HEK293 (cell line): ENCODE measurements at regions not wholly inside any gene's neighbourhood (a gene's known extent, or its start where the extent isn't known, plus 50 kb on each side); places are given as distances from the start of the nearest gene placed in this dataset.

Source experiments
- CTCF ChIA-PET: fragments of 350-600 bp; formaldehyde crosslinking; extraction: SDS; loops from one replicate; lab custom pipeline; 2021; ENCODE audit warnings: antibody characterized with exemption; lab: Yijun Ruan, JAX
- POLR2A ChIA-PET: fragments of 300-600 bp; formaldehyde crosslinking; extraction: SDS; loops from one replicate; lab custom pipeline; 2020; ENCODE audit warnings: antibody characterized with exemption, inconsistent platforms; lab: Yijun Ruan, JAX
- H3K27ac ChIP-seq: fragments of 200-500 bp; sonication (Bioruptor generic); 2 replicates; pipeline ENCODE4 v1.5.1; 2014; ENCODE audit warnings: low read depth, low read length, control low read depth, inconsistent platforms; ENCODE audit errors: extremely low read depth
- H3K36me3 ChIP-seq, 2 experiments: fragments of 200-500 bp in 1 of 2; sonication (Bioruptor generic) in 1 of 2; 1 replicate in 1 of 2; 2 replicates in 1 of 2; pipeline ENCODE4 v1.5.1; 2014 to 2017; ENCODE audit warnings: inconsistent platforms in 2 of 2, low read length in 2 of 2; ENCODE audit not compliant: control insufficient read depth in 2 of 2, insufficient read depth in 1 of 2
- H3K4me1 ChIP-seq: fragments of 200-500 bp; sonication (Bioruptor generic); 2 replicates; pipeline ENCODE4 v1.5.1; 2014; ENCODE audit warnings: mild to moderate bottlenecking, low read length, inconsistent platforms; ENCODE audit not compliant: control insufficient read depth, insufficient read depth
- H3K4me3 ChIP-seq: 2 replicates; pipeline ENCODE4 v1.5.1; 2011; ENCODE audit warnings: low read depth, mild to moderate bottlenecking, control low read depth, low read length, moderate library complexity
- H3K9me3 ChIP-seq: fragments of 200-500 bp; sonication (Bioruptor generic); 2 replicates; pipeline ENCODE4 v1.5.1; 2014; ENCODE audit warnings: low read depth, low read length, inconsistent platforms; ENCODE audit not compliant: control insufficient read depth, insufficient read depth
- AEBP2 ChIP-seq: fragments of 450-650 bp; formaldehyde crosslinking; IDR thresholded peaks from 2 replicates; pipeline ENCODE4 v1.5.1; 2016; ENCODE audit warnings: missing biosample characterization, missing genetic modification characterization, borderline replicate concordance
- CTCF ChIP-seq: fragments of 450-650 bp; formaldehyde crosslinking; IDR thresholded peaks from 2 replicates; pipeline ENCODE4 v1.5.1; 2016; ENCODE audit warnings: missing biosample characterization, missing genetic modification characterization
- GLIS2 ChIP-seq: fragments of 450-650 bp; formaldehyde crosslinking; IDR thresholded peaks from 2 replicates; pipeline ENCODE4 v1.5.1; 2016; ENCODE audit warnings: missing biosample characterization, missing genetic modification characterization
- KLF7 ChIP-seq: fragments of 450-650 bp; formaldehyde crosslinking; IDR thresholded peaks from 2 replicates; pipeline ENCODE4 v1.5.1; 2016; ENCODE audit warnings: missing biosample characterization, missing genetic modification characterization, borderline replicate concordance
- PRDM10 ChIP-seq: fragments of 450-650 bp; formaldehyde crosslinking; IDR thresholded peaks from 2 replicates; pipeline ENCODE4 v1.5.1; 2016; ENCODE audit warnings: missing biosample characterization, missing genetic modification characterization
- REST ChIP-seq: fragments of 450-650 bp; formaldehyde crosslinking; IDR thresholded peaks from 2 replicates; pipeline ENCODE4 v1.5.1; 2016; ENCODE audit warnings: missing biosample characterization, missing genetic modification characterization
- YY1 ChIP-seq: fragments of 450-650 bp; formaldehyde crosslinking; IDR thresholded peaks from 2 replicates; pipeline ENCODE4 v1.5.1; 2018; ENCODE audit warnings: missing biosample characterization, missing genetic modification characterization
- ZBTB11 ChIP-seq: fragments of 450-650 bp; formaldehyde crosslinking; conservative IDR thresholded peaks from 2 replicates; pipeline ENCODE4 v1.5.1; 2016; ENCODE audit warnings: low read depth, missing biosample characterization, missing genetic modification characterization
- ZFP37 ChIP-seq: fragments of 450-650 bp; formaldehyde crosslinking; IDR thresholded peaks from 2 replicates; pipeline ENCODE4 v1.5.1; 2016; ENCODE audit warnings: missing biosample characterization, missing genetic modification characterization
- ZNF2 ChIP-seq: fragments of 450-650 bp; formaldehyde crosslinking; IDR thresholded peaks from 2 replicates; pipeline ENCODE4 v1.5.1; 2016; ENCODE audit warnings: missing biosample characterization, missing genetic modification characterization
- ZNF223 ChIP-seq: fragments of 450-650 bp; formaldehyde crosslinking; IDR thresholded peaks from 2 replicates; pipeline ENCODE4 v1.5.1; 2016; ENCODE audit warnings: missing biosample characterization, missing genetic modification characterization
- ZNF311 ChIP-seq: fragments of 450-650 bp; formaldehyde crosslinking; IDR thresholded peaks from 2 replicates; pipeline ENCODE4 v1.5.1; 2017; ENCODE audit warnings: missing biosample characterization, missing genetic modification characterization, borderline replicate concordance
- ZNF341 ChIP-seq: fragments of 450-650 bp; formaldehyde crosslinking; IDR thresholded peaks from 2 replicates; pipeline ENCODE4; 2016; ENCODE audit warnings: low read depth, missing biosample characterization, missing genetic modification characterization
- ZNF426 ChIP-seq: fragments of 450-650 bp; formaldehyde crosslinking; IDR thresholded peaks from 2 replicates; pipeline ENCODE4 v1.5.1; 2017; ENCODE audit warnings: missing biosample characterization, missing genetic modification characterization, mild to moderate bottlenecking, inconsistent platforms, moderate library complexity
- ZNF48 ChIP-seq: fragments of 450-650 bp; formaldehyde crosslinking; IDR thresholded peaks from 2 replicates; pipeline ENCODE4 v1.5.1; 2016; ENCODE audit warnings: missing biosample characterization, missing genetic modification characterization
- ZNF560 ChIP-seq: fragments of 450-650 bp; formaldehyde crosslinking; IDR thresholded peaks from 2 replicates; pipeline ENCODE4 v1.5.1; 2017; ENCODE audit warnings: missing biosample characterization, missing genetic modification characterization, borderline replicate concordance
- ZNF585B ChIP-seq: fragments of 450-650 bp; formaldehyde crosslinking; IDR thresholded peaks from 2 replicates; pipeline ENCODE4 v1.5.1; 2016; ENCODE audit warnings: missing biosample characterization, missing genetic modification characterization
- ZNF654 ChIP-seq: fragments of 450-650 bp; formaldehyde crosslinking; IDR thresholded peaks from 2 replicates; pipeline ENCODE4 v1.5.1; 2016; ENCODE audit warnings: low read depth, missing biosample characterization, missing genetic modification characterization
- ZNF677 ChIP-seq: fragments of 450-650 bp; IDR thresholded peaks from 2 replicates; pipeline ENCODE4 v1.5.0; 2018; ENCODE audit warnings: missing biosample characterization, mild to moderate bottlenecking, missing genetic modification characterization, moderate library complexity
- ZNF747 ChIP-seq: fragments of 450-650 bp; formaldehyde crosslinking; IDR thresholded peaks from 2 replicates; pipeline ENCODE4 v1.5.1; 2016; ENCODE audit warnings: missing biosample characterization, missing genetic modification characterization
- ZXDB ChIP-seq: fragments of 450-650 bp; formaldehyde crosslinking; IDR thresholded peaks from 2 replicates; pipeline ENCODE4 v1.5.1; 2016; ENCODE audit warnings: missing biosample characterization, missing genetic modification characterization

GRCh38 chr7:85916016-85916415 is 727.7 kb upstream of the GRM3 start:
- no peaks in the 10 kb centered on the region for H3K4me1 ChIP-seq
- POLR2A ChIA-PET = no interaction called here
- CTCF ChIA-PET = no interaction called here
- TF ChIP-seq ZNF311 (tag by site-specific recombination) = no peak
- H3K9me3 ChIP-seq = no peaks in the 10 kb centered on the region
- H3K36me3 ChIP-seq = no peaks in the 10 kb centered on the region
- H3K27ac ChIP-seq = no peak overlapping the region
- no peak overlapping the region for H3K4me3 ChIP-seq

- Histone ChIP-seq H3K9me3 (no peaks in the 10 kb centered on the region), H3K36me3 (no peaks in the 10 kb centered on the region), H3K4me3 (no peak overlapping the region), H3K27ac (no peak overlapping the region), H3K4me1 (no peaks in the 10 kb centered on the region)
- POLR2A ChIA-PET = no interaction called here
- CTCF ChIA-PET = no interaction called here
- peak; percentile 64 for TF ChIP-seq ZBTB11
- no peak for TF ChIP-seq KLF7 (tag by site-specific recombination)
- no peak for TF ChIP-seq ZNF48 (tag by site-specific recombination)
- no peak for TF ChIP-seq ZNF2 (tag by site-specific recombination)
- no peak for TF ChIP-seq ZNF585B
- no peak for TF ChIP-seq PRDM10 (tag by site-specific recombination)
- TF ChIP-seq ZNF426 (tag by site-specific recombination) = peak; percentile 82
- 0 out of 2 replicates have a peak, but pooled peaks have one; percentile 24 for TF ChIP-seq ZFP37 (tag by site-specific recombination)
- TF ChIP-seq ZNF654 (tag by site-specific recombination) = peak; percentile 19
- peak; percentile 80 for TF ChIP-seq ZNF560 (tag by site-specific recombination)
- no peak for TF ChIP-seq ZNF747
- TF ChIP-seq GLIS2 (tag by site-specific recombination) = no peak
- no peak for TF ChIP-seq YY1 (tag by site-specific recombination)
- peak; percentile 26; the same call in 1 of the 2 replicates for TF ChIP-seq AEBP2
- no peak for TF ChIP-seq ZNF223 (tag by site-specific recombination)
- peak; percentile 44; the same call in 1 of the 2 replicates for TF ChIP-seq REST
- no peak for TF ChIP-seq ZNF677 (tag by site-specific recombination)
- 0 out of 2 replicates have a peak, but pooled peaks have one; percentile 37 for TF ChIP-seq ZXDB
- no peak for TF ChIP-seq CTCF (tag by site-specific recombination)
- no peak for TF ChIP-seq ZNF341 (tag by site-specific recombination)
These were observed 727.6 kb upstream of the SEMA3D start for GRCh38 chr7:85914437-85914836.
